NCI-H1092 (cell line): ENCODE measurements at regions not wholly inside any gene's neighbourhood (a gene's known extent, or its start where the extent isn't known, plus 50 kb on each side); places are given as distances from the start of the nearest gene placed in this dataset.

Experiments
- DNase-seq: peaks from one replicate; lab custom pipeline; 2025; lab: John Stamatoyannopoulos, UW

DNA sequence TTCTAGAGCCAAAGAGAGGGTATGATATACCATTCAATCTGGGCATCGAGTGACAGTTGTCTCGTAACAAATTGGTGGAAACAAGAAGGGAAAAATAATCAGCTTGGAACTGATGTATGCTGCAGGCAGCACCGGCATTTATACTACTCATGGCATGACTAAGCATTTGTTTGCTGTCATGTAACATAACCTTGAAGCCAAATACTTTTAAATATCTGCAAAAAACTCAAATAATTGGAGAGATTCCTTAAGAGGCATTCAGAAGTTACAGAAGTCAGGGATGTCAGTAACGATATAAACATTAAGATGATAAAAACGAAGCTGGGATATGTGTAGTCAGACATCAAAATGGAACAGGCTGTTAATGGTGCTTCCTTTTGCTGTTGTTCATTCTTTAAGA, 157.3 kb upstream of the MMADHC start:
- DNase-seq = no peak

DNA sequence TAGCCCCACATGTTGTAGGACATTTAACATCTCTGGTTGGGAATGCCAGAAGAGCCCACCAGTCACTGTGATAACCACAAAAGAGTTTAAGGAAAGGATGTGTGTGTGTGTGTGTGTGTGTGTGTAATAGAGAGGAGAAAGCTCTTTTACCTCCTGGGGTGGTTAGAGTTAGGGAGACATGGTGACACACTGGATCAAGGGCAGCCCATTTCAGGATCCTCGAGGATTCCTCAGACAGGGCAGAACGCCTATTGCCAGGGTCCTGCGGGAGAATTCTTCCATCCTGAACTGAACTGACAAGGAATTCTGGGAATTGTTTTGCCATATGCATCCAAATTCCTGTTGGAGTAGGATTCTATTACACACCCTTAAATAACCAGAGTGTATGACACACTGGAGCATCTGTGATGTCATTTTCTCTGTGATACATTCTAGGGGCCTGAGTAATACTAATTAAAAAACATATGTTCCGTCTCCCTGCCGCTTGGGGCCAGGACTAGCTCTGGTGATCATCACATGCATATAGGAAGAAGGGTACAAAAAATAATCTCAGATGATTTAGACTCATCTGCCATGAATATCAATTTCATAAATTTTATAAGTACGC, 156.4 kb upstream of the MMADHC start:
- no peak for DNase-seq

DNA sequence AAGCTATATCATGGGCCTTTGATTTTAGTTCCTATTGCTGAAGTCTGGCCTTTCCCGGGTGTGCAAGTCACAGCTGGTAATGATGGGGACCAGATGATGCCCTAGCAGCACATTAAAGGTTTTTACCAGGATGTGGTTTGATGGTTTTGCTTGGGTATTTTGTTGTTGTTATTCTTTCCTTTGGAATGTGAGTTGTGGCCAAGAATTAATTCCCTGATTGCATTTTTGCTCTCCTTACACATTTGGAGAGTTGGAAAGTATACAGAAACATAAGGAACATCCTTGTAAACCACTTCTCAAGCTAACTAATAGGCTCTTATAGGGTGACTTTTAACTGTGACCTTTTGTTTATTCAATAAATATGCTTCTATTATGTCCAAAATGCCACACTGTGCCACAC, 154.1 kb upstream of the MMADHC start:
- no peak for DNase-seq

DNA sequence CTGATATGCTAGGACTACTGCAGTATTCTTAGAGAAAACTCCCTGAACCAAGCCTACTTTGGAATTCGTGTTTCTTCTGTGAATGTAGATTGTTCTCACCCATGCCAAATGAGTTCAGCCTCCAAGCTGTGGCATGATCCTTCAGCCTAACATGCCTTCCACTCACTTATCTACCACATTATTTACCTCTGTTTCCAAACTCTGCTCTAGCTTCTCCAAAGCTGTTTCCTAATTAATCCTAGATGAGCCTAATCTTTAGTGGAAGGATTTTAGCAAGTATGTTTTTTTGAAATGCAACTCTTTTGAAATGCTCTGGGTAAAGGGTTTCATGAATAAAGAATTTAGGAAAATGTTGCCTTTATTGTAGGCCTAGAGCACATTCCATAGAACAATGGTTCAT, 152.9 kb upstream of the MMADHC start:
- DNase-seq = no peak

DNA sequence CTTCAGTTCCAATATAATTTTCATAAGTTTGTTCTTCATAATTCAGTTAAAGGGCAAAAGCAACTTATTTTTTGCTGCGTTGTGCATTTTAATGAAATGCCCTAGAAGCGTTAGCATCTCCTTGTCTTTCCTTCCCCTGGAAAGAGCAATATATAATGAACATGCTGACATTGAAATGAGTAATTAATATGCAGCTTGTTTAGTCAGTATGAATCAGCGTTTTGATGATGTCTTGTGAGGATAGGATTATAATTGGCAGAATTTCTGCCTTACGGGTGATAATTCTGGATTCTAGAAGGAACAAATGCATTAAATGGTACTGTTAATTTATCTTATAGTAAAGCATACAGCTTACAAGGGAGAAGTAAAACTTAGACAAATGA, 152.3 kb upstream of the MMADHC start:
- no peak for DNase-seq

DNA sequence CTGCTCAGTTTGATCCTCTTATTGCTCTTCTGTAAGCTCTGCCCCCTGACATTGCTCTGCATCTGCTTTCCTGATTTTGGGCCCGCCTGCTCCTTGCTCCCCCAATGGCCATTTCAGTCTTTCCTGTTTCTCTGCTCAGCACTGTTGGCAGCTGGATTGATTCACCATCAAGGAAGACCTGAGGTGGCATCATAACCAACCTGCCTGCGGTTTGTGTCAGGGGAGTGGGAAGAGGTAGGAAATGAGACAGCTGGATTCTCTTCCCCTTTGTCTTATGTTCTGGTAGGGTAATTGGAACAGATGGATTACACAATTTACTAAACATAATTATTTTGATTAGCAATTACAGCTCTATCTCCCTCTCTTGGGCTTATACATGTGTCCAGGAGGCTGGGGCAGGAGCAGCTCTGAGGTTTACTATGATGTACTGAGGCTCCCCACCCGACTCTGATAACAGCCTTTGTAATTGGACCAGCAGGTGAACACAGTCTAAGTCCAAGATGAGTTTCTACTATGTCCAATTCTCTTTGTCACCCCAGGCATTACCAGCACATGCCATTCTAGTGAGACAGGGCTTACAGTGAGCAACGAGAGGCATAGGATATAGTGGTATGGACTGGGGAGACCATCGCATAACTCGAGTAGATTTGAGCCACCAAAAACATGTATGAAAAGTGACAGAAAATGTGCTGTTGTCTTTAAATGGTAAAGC, 151.8 kb upstream of the MMADHC start:
- no peak for DNase-seq

DNA sequence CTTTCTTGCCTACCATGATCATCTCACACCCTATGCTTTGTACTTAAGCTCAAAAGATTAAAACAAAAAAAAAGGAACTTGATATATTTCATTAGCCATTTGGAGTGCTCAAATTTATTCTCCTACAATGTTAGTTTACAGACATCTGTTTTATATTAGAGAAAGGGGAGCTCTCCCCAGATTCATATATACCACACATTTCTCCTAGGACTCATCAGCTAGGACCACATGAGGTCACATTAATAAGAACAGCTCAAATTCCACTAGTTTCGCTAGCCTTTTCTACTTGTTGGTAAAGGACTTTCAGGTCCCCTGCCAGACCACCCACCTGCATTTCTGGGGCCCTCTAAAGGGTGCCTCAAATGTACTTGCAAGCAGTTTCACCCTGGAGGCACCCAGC, 151.2 kb upstream of the MMADHC start:
- no peak for DNase-seq

DNA sequence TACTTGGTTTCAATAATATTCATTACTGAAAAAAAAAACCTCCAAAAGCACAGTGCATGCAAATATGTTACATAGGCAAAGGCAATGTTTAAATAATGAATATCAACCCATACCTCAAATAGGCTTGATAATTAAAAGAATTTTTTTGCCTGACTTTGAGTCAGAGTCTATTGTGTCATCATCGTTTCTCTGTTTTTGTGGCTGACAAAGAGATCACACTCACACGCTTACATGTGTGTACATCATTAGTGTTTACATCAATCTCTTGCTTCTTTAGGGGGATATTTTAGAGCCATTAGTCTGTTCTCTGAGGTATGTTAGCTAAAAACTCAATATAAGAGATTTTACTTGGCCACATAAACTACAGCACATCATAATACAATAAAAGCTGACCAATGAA, 150.3 kb upstream of the MMADHC start:
- DNase-seq = no peak

DNA sequence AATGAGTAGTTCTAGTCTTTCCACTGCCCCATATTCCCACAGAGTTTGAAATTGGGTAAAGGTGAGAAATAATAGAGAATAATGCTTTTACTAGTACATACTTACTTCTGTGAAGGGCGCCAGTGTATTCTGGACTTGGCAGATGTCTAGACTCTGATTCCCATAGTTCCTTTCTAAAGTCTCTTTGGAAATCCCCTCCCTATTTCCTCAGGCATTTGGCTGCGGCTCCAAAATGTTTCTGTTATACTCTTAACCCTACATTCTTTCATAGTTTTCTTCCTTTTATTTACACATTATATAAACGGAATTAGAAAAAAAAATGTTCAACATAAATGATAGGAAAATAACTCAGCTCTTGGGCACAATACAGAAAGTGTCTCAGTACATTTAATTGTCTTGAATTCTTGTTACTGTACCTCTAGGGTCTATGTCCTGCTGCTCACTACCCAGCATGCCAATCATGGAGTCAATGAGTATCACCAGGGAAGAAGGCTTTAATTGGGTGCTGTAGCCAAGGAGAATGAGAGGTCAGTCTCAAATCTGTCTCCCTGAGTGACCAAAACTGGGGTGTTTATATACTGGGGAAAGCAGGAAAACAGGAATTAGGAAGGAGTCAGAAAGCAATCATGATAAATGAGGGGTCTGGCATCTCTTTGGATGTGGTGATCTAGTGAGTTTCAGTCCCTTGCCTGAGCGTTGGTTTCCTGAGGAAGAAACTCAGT, 147.8 kb upstream of the MMADHC start:
- no peak for DNase-seq

DNA sequence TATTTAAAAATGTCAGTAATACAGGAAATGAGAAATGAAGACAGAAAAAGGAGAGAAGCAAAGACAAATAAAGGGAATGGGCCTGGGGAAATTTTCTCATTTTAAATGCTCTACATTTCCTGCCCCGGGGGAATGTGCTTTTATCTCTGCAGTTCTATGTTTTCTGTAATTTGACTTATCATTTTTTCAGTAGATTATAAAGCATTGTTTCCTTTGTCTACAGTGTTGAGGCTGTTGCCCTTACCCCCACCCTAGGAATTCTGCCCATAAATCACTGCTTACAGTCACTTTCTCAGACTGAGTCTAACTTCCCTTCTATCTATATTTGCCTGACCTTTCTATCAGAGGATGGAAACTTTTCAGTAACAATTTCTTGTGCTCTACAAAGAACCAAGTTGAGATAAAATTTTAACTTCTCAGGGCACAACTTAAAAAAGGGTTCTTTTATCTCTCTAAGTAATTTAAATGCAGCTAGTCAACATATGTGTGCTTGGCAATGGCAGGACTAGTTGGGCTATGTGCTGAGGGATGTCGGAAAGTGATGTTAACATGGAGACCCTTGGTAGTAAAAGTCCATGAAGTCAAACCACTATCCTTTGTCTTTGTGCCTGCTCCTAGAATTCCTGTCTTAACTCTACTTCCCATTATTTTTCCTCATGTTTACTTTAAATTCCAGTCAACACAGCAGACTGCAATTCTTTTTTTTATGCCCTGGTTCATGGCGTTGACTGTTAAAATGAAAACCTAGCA, 146.5 kb upstream of the MMADHC start:
- DNase-seq = no peak

DNA sequence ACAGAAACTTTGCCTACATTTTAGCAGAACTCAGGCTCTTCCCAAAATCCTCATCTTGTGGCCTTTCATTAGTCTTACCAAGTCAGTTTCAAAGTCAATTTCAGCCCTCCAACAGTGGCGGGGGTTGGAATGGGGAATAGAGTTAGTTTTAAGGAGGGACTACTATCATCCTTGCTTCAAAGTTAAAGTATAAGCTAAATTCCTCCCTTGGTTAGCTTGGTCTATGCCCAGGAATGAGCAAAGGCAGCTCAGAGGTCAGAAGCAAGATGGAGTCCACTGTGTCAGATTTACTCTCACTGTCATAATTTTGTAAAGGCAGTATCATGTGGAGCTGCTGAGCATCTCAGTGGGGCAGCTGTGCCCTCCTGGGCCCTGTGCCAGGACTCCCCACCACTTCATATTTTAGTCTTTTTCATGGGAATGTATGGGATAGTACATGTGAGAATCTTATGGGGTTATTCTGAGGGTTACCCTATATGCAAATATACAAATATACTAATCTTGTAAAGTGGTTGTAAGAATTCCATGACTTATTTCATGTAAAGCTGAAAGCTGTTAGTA, 145.2 kb upstream of the MMADHC start:
- DNase-seq = no peak

DNA sequence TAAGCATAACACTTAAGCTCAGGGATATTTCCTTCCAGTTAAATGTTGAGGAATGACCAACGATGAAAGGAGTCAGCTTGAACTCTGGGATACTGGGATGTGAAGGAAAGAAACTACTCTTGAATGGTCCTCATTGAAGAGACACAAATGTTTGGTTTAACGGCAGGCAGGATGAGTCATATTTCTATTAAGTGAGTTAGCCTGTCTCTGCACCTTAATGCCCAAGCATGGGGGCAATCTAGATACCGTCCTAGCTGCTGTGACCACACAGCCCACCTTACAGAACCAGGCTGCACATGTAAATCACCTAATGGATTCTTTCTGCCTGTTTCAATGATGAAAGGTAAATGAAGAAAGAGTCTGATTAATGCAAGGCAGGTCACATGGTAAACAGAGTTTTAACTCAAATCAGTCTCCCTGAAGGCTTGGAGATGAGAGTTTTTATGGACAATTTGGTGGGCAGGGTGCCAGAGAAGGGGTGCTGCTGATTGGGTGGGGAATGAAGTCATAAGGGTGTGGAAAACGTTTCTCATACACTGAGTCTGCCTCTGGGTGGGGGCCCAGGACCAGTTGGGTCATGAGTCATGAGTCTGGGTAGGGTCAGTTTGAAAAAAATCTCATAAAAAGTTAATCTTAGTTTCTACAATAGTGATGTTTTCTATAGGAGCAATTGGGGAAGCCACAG, 144.6 kb upstream of the MMADHC start:
- DNase-seq = no peak

DNA sequence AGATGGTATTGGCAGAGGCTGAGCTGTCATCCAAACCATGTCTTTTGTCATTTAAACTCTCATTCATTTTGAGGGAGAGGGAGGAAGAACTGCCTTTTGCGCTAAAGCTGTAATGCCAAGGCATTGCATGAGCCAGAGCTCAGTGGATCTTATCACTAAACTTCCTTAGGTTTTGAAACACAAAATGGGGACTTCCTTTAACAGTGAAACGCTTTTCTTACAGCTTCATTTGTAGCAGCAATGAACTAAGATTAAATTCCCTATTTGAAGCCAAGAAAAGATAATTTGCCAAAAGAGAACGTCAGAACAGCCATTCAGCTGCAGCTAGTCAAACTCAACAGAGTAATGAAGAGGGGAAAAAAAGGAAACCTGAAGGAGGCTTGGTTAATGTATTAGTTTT, 143.5 kb upstream of the MMADHC start:
- DNase-seq = no peak

DNA sequence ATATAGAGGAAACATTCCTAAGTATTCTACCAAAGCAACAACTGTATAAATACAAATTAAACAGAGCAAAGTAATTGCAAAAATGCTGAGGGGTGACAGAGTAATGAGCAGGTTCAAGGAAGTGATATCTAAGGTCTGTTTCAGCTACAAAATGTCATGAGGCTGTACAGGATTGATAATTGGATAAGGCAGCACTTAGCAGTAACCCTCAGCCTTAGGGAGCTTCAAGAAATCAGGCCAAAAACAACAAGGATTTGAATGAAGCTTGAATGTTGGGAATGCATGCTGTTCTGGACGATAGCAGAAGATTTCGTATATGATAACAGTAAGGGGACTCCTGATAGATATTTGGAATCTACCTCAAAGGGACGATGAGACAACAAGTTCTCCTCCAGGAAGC, 142.0 kb upstream of the MMADHC start:
- DNase-seq = no peak

DNA sequence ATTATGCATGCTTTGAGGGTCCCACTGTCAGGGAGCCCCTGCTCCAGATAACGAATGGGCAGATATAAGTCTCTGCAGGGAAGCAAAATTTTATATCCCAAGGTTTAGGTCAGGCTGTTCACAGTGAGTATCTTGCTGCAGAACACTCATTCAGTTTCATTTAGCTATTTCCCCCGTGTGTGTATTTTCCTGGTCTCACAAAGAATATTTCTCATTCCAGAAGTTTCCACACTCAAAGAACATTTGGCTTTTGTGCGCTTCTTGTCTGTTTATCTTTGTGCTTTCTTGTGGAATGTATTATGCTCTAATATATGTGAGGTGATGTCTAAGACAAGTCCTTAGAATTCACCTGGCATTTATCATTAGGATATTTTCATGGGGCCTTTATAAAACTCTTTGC, 140.4 kb upstream of the MMADHC start:
- DNase-seq = no peak

DNA sequence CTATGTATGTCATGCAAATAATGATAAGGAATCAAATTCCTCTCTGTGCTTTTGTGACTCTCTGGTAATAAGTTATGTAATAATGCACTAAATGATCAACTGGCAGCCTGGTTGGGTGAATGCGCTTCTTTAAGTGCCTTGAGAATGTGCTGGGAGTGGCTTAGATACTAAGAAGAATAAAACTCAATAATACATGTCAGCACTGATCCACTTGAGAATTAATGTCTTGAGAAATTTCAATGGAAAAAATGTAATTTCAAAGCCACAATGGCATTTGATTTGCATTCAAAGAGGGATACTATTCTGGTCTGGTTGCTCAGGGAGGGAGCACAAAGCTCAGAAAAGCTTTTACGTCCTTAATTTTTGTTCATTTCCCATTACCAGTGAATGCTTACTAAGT, 137.7 kb upstream of the MMADHC start:
- DNase-seq = no peak

DNA sequence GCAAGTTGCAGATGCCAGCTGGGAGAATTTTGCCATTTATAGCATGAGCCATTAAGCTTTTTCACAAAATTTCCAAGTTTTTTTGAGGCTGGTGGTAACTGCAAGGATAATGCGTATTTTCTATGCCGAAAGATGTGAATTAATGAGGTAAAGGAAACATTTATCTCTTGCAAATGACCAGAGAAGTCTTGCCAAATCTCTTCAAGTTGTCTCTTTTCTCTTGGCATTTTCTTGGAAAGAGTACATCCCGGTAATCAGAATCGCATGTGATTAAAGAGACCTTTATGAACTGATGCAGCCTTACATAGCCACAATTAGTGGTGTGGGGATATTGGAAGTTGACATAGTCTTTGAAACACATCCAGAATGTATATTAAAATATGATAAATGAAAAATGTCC, 136.5 kb upstream of the MMADHC start:
- DNase-seq = no peak

DNA sequence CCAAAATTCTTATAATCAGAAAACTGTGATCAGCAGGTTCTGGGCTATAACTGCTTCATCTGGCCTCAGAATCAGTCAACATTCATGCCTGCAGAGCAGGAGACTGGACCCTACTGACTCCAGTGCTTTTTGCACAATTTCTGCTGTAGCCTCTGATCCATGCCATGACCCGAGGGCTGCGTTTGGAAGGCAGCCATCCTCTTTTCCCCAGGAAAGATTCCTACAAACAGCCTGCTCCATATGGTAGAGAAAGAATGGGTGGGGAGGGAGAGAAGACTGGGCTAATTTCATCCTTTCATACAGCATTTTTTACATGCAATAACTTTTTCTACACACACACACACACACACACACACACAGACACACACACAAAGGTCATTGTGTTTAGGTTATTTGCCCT, 133.0 kb upstream of the MMADHC start:
- no peak for DNase-seq

DNA sequence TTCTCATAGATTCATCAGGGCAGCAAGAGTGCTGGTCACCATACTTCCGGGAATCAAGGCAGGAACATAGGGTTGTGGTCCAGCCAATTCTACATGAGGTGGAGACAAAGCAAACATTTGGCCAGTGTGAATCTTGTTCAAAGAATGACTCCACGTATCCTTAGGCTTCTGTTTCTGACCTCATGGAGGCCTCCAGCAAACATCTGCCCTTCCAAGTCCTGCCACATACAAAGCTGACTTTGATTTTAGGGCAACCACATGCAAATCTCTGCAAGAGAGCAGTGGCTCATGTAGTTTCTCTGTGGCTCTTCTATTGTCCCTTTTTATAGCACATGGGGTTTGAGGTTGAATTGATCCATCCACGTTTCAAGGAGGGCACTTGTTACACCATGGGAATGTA, 132.1 kb upstream of the MMADHC start:
- no peak for DNase-seq

DNA sequence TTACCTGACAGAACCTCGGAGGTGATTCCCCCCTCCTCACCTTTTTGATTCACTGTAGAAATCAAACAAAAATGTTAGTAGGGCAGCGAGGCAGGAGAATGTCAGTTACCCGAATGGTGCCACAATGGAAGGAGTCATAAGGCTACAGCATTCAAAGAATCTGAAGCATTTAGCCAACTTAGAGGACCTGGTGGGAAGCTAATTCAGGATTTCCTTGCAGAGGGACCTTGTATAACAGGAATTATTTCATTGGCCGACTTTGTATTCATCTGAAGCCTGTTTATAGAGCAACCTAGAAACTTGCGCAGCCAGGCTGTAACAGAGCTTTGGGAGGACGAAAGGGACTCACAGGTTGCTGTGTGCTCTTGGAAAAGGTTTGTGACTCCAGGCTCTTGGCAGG, 129.1 kb upstream of the MMADHC start:
- no peak for DNase-seq

DNA sequence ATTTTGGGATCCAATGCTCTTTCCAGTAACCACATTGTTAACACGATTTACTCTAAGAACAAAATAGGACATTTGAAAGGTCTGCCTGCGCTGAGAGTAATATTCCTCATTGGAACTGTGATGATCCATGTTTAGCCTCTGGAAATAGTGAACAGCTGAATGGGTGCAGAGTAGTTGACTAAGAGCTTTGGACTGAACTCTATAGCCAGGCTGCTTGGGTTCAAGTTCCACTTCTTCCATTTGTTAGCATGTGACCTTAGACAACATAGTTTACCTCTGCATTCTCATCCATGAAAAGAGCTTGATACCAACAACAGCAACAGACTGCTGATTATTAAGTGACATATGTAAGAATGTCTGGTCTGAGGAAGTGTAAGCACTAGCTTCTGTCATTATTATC, 128.3 kb upstream of the MMADHC start:
- no peak for DNase-seq

DNA sequence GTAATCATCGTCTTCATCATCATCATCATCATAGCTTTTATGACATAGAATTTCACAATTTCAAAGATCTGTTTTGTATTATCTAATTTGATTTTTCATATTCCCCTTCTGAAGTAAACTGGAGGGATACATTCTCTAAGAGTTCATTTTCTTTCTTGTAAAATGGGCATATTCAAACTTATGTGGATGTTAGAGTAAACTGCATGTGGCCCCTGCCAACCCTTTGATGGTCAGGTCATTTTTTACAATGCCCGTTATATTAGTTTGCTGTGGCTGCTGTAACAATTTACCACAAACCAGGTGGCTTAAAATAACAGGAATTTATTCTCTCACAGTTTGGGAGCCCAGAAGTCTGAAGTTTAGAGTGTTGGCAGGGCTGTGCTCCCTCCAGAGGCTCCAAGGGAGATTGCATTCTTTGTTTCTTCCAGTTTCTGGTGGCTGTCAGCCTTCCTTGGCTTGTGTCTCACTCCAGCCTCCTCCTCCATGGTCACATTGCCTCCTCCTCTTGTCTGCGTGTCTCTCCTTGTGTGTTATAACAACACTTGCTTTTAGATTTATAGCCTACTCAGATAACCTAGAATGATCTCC, 127.5 kb upstream of the MMADHC start:
- no peak for DNase-seq
